Erythroblast (primary cell): ENCODE measurements at regions not wholly inside any gene's neighbourhood (a gene's known extent, or its start where the extent isn't known, plus 50 kb on each side); places are given as distances from the start of the nearest gene placed in this dataset.

ENCODE experiments used
- GATA1 ChIP-seq: IDR thresholded peaks from 2 replicates; pipeline ENCODE4 v1.6.1; 2011; ENCODE audit warnings: low read depth, mild to moderate bottlenecking, control low read depth, low read length, moderate library complexity
- POLR2A ChIP-seq: IDR thresholded peaks from 2 replicates; pipeline ENCODE4 v1.6.1; 2011; ENCODE audit warnings: mild to moderate bottlenecking, low read length

DNA sequence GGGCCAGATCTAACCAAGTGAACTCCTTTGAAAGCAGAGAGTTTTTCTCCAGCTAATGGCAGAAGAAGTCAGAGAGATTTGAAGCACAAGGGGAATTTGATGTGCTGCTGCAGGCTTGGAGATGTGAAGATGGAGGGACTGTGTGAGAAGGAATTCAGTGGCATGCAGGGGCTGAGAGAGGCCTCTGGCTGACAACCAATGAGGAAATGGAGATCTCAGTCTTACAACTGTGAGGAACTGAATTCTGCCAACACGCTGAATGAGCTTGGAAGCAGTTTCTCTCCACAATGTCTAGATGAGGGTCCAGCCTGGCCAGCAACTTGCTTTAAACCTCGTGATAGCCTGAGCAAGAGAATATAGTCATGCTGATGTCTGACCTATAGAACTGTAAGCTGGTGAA is 224.1 kb upstream of the DPP10 start:
- TF ChIP-seq POLR2A = no peak
- no peak for TF ChIP-seq GATA1
